OCI-LY1 (cell line): ENCODE measurements at regions not wholly inside any gene's neighbourhood (a gene's known extent, or its start where the extent isn't known, plus 50 kb on each side); places are given as distances from the start of the nearest gene placed in this dataset.
"Not testable (repeated sequence)": the region's sequence is repeated elsewhere in the genome, so short reads cannot be mapped to it uniquely, and the experiment has no call there.

Source experiments
- H2AFZ ChIP-seq: fragments of 200-600 bp; sonication (generic), shearing (Covaris generic); 2 replicates; pipeline ENCODE4 v1.6.0; 2014; ENCODE audit warnings: antibody characterized with exemption, mild to moderate bottlenecking, low read length
- H3F3A ChIP-seq: fragments of 200-600 bp; sonication (generic), shearing (Covaris generic); 2 replicates; pipeline ENCODE4 v1.6.0; 2014; ENCODE audit warnings: mild to moderate bottlenecking, antibody characterized with exemption, low read length, moderate library complexity; ENCODE audit not compliant: insufficient read depth
- H3K27ac ChIP-seq: fragments of 200-600 bp; sonication (generic); 2 replicates; pipeline ENCODE4 v1.5.1; 2014; ENCODE audit warnings: low read length, mixed run types, mild to moderate bottlenecking, low read depth; ENCODE audit not compliant: poor library complexity, severe bottlenecking
- H3K27me3 ChIP-seq: fragments of 200-600 bp; sonication (generic); 2 replicates; pipeline ENCODE4 v1.6.0; 2014; ENCODE audit warnings: antibody characterized with exemption, mild to moderate bottlenecking, low read length, moderate library complexity; ENCODE audit not compliant: insufficient read depth
- H3K36me3 ChIP-seq: fragments of 200-600 bp; sonication (generic); 2 replicates; pipeline ENCODE4 v1.6.1; 2014; ENCODE audit warnings: mild to moderate bottlenecking, antibody characterized with exemption, low read length, moderate library complexity, mixed read lengths; ENCODE audit not compliant: insufficient read depth
- H3K4me1 ChIP-seq: fragments of 200-600 bp; sonication (generic); 2 replicates; pipeline ENCODE4 v1.5.1; 2014; ENCODE audit warnings: mild to moderate bottlenecking, low read length, moderate library complexity; ENCODE audit not compliant: insufficient read depth, severe bottlenecking
- H3K4me2 ChIP-seq: fragments of 200-600 bp; sonication (generic), shearing (Covaris generic); 2 replicates; pipeline ENCODE4 v1.6.1; 2014; ENCODE audit warnings: low read length
- H3K4me3 ChIP-seq: fragments of 200-600 bp; sonication (generic); 2 replicates; pipeline ENCODE4 v1.5.1; 2014; ENCODE audit warnings: low read length, low read depth, mild to moderate bottlenecking, mixed read lengths; ENCODE audit not compliant: poor library complexity, severe bottlenecking
- H3K79me2 ChIP-seq: fragments of 200-600 bp; shearing (Covaris generic); 2 replicates; pipeline ENCODE4 v1.6.1; 2016; ENCODE audit warnings: mixed run types, low read length, mixed read lengths; ENCODE audit not compliant: insufficient read depth
- H3K9ac ChIP-seq: fragments of 200-600 bp; sonication (generic), shearing (Covaris generic); 2 replicates; pipeline ENCODE4 v1.6.1; 2014; ENCODE audit warnings: mild to moderate bottlenecking, low read length, mixed read lengths
- H3K9me2 ChIP-seq: fragments of 200-600 bp; sonication (generic), shearing (Covaris generic); 2 replicates; pipeline ENCODE4 v1.6.1; 2014; ENCODE audit warnings: low read depth, mild to moderate bottlenecking, low read length, mixed read lengths
- H3K9me3 ChIP-seq: fragments of 200-600 bp; shearing (Covaris generic); 2 replicates; pipeline ENCODE4 v1.6.1; 2014; ENCODE audit warnings: low read length, mixed read lengths
- H4K20me1 ChIP-seq: fragments of 200-600 bp; sonication (generic), shearing (Covaris generic); 2 replicates; pipeline ENCODE4 v1.6.0; 2016; ENCODE audit warnings: mild to moderate bottlenecking, low read length; ENCODE audit not compliant: insufficient read depth
- CTCF ChIP-seq: fragments of 200-600 bp; sonication (generic), shearing (Covaris generic); IDR thresholded peaks from 2 replicates; pipeline ENCODE4 v1.5.1; 2017; ENCODE audit warnings: mild to moderate bottlenecking, antibody characterized with exemption, low read length, moderate library complexity, mixed read lengths
- EZH2 ChIP-seq: fragments of 200-600 bp; sonication (generic), shearing (Covaris generic); IDR thresholded peaks from 2 replicates; pipeline ENCODE4 v1.8.0; 2017; ENCODE audit warnings: borderline replicate concordance, mixed run types, mild to moderate bottlenecking, antibody characterized with exemption, low read length, moderate library complexity, mixed read lengths

- Histone ChIP-seq H3K27ac (no peak overlapping the region), H3K9ac (no peak overlapping the region), H3K36me3 (no peaks in the 10 kb centered on the region), H3K4me3 (no peak overlapping the region), H3K4me2 (no peak overlapping the region), H3K9me3 (no peaks in the 10 kb centered on the region), H3K9me2 (no peaks in the 10 kb centered on the region), H3F3A (no peaks in the 10 kb centered on the region), H3K27me3 (no peaks in the 10 kb centered on the region), H2AFZ (no peak overlapping the region), H3K4me1 (no peaks in the 10 kb centered on the region), H4K20me1 (no peaks in the 10 kb centered on the region), H3K79me2 (no peaks in the 10 kb centered on the region)
- TF ChIP-seq EZH2 (no peak), CTCF (no peak)
Observed at GRCh38 chrX:122219226-122219625, 964.9 kb upstream of the GRIA3 start.

- H3K9me2 ChIP-seq, result no peaks in the 10 kb centered on the region
- TF ChIP-seq CTCF (no peak), EZH2 (no peak)
- no peak overlapping the region for H3K4me3 ChIP-seq
- no peaks in the 10 kb centered on the region for H3K79me2 ChIP-seq
- H3K4me1 ChIP-seq, result no peaks in the 10 kb centered on the region
- no peaks in the 10 kb centered on the region for H3F3A ChIP-seq
- no peak overlapping the region for H3K9ac ChIP-seq
- H3K27me3 ChIP-seq, result no peaks in the 10 kb centered on the region
- H4K20me1 ChIP-seq, result no peaks in the 10 kb centered on the region
- no peaks in the 10 kb centered on the region for H3K36me3 ChIP-seq
- H3K9me3 ChIP-seq, result no peaks in the 10 kb centered on the region
- H3K4me2 ChIP-seq, result no peak overlapping the region
- no peak overlapping the region for H2AFZ ChIP-seq
- no peak overlapping the region for H3K27ac ChIP-seq
Observed at GRCh38 chrX:122219735-122220134, 964.3 kb upstream of the GRIA3 start.

- H3K4me2 ChIP-seq, result no peak overlapping the region
- no peaks in the 10 kb centered on the region for H4K20me1 ChIP-seq
- no peak overlapping the region for H3K9ac ChIP-seq
- no peaks in the 10 kb centered on the region for H3F3A ChIP-seq
- no peaks in the 10 kb centered on the region for H3K9me2 ChIP-seq
- no peaks in the 10 kb centered on the region for H3K79me2 ChIP-seq
- no peak overlapping the region for H2AFZ ChIP-seq
- no peaks in the 10 kb centered on the region for H3K9me3 ChIP-seq
- no peak overlapping the region for H3K27ac ChIP-seq
- H3K4me1 ChIP-seq, result no peaks in the 10 kb centered on the region
- TF ChIP-seq EZH2, result no peak
- H3K27me3 ChIP-seq, result no peaks in the 10 kb centered on the region
- no peak overlapping the region for H3K4me3 ChIP-seq
- H3K36me3 ChIP-seq, result no peaks in the 10 kb centered on the region
Observed at GRCh38 chrX:122220644-122221373, 963.3 kb upstream of the GRIA3 start.

- H3K27ac ChIP-seq, H3K4me1 ChIP-seq, H3K79me2 ChIP-seq, H3K9me3 ChIP-seq, H4K20me1 ChIP-seq, H3F3A ChIP-seq, H3K9ac ChIP-seq, H2AFZ ChIP-seq, H3K4me2 ChIP-seq, H3K36me3 ChIP-seq, H3K9me2 ChIP-seq, H3K27me3 ChIP-seq, H3K4me3 ChIP-seq: not testable (repeated sequence)
Observed at GRCh38 chrX:122221810-122222209, 962.3 kb upstream of the GRIA3 start.

GRCh38 chrX:122224137-122224536, 959.9 kb upstream of the GRIA3 start:
- not testable (repeated sequence) for H3K27ac ChIP-seq, H3K79me2 ChIP-seq, H2AFZ ChIP-seq, H3K27me3 ChIP-seq, H3K9me3 ChIP-seq, H3K9me2 ChIP-seq, H3K36me3 ChIP-seq, H3K4me3 ChIP-seq, H3F3A ChIP-seq, H3K4me2 ChIP-seq, H3K4me1 ChIP-seq, H3K9ac ChIP-seq, H4K20me1 ChIP-seq
